Inflammatory macrophage (primary cell): ENCODE measurements at regions not wholly inside any gene's neighbourhood (a gene's known extent, or its start where the extent isn't known, plus 50 kb on each side); places are given as distances from the start of the nearest gene placed in this dataset.
"Not testable (repeated sequence)": the region's sequence is repeated elsewhere in the genome, so short reads cannot be mapped to it uniquely, and the experiment has no call there.

ENCODE experiments used
- DNase-seq, 2 donors: peaks; one replicate each; pipeline ENCODE4 v3.0.0-alpha.2; 2020 to 2022

DNA sequence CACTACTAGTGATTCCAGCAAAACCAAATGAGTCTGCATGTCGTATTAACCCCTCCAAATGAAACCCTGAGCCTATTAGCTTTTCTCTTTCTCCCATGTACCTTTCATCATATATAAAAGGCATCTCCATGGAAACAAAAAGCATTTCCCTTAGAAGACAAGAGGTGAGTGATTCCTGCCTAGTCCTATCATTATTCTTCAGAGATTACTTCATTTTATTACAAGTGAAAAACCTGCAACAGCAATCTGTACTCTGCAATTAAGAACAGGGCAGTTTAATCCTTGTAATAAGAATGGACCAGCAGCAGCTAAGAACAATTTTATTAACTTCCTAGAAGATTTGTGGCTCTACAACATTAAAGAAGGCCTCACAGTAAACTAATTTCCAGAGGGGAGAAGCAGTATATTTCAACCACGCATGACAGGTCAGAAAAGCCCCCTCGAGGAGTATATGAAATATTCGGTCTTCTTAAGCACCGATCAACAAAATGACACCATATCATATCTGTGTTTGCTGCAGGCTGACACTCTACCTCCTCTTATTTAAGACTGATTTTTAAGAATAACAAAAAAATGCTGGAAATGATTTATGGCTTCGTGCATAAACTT, 132.3 kb upstream of the TFPI start:
- no peak for DNase-seq

DNA sequence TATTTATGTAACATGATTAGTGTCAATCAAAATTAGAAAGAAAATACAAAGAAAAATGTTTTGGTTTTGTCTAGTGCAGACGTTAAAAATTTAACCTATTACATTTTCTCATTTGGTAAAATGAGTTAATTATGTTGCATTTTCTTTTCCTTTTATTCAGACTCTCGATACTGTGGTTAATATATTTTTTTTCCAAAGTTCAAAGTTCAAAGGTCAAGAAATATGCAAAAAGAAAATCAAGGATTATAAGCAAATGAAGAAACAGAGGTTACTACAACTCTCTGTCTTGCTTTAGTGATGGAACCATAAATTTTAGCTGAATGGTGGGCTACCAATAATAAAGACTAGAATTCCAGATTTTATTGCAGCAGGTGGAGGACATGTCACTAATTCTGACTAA, 133.3 kb upstream of the TFPI start:
- no peak for DNase-seq

DNA sequence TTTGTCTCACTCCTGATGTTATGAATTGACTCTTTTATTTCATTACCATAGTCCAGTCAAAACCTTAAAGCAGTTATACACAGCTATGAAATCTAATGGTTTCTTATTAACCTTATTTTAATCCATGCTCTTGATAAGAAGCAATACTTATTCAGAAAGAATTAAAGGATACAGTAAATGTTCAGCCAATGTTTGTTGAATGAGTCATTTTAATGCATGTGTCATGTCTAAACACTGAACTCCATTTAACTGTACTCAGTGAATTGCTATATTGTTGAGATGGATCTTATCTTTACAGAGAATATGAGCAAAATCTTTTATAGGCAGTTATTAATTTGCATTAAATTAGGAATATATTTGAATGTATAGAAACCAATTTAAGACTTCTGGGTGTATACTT, 135.1 kb upstream of the TFPI start:
- no peak for DNase-seq

DNA sequence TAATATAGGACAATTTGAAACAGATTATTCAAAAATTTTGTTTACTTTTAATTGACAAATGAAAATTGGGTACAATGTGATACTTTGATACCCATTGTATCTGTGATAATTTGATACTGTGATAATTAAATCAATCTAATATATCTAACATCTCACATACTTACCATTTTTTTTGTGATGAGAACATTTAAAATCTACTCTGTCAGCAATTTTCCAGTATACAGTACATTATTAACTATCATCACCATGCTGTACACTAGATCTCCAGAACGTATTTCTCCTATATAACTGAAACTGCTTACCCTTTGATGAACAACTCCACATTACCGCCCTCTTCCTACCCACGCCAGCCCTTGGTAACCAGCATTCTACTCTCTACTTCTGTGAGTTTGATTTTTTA, 139.7 kb upstream of the TFPI start:
- no peak for DNase-seq

DNA sequence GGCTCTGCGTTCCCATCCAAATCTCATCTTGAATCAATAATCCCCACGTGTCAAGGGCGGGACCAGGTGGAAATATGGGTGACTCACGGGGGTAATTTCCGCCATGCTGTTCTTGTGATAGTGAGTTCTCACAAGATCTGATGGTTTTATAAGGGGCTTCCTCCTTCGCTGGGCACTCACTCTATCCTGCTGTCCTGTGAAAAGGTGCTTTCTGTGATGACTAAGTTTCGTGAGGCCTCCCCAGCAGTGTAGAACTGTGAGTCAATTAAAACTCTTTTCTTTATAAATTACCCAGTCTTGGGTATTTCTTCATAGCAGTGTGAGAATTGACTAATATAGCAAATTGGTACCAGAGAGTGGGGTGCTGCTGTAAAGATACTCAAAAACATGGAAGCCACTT, 142.4 kb upstream of the TFPI start:
- not testable (repeated sequence) for DNase-seq

DNA sequence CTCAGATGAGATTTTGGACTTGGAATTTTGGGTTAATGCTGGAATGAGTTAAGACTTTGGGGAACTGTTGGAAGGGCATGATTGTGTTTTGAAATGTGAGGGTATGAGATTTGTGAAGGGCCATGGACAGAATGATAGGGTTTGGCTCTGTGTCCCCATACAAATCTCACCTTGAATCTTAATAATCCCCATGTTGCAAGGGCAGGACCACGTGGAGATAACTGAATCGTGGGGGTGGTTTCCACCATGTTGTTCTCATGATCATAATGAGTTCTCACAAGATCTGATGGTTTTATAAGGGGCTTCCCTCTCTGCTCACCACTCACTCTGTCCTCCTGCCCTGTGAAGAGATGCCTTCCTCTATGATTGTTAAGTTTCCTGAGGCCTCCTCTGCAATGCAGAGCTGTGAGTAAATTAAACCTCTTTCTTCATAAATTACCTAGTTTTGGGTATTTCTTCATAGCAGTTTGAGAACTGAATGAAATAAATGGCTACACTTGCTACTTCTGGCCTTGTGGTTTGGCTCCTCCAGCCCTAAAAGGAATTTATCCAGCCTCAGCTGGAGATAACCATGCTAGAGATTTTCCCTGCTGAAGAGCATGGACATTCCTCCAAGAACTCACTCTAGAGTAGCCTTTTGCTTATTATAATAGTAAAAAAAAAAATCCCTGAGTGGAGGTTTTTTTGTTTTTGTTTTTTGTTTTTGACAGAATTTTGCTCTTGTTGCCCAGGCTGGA, 144.3 kb upstream of the TFPI start:
- no peak for DNase-seq

DNA sequence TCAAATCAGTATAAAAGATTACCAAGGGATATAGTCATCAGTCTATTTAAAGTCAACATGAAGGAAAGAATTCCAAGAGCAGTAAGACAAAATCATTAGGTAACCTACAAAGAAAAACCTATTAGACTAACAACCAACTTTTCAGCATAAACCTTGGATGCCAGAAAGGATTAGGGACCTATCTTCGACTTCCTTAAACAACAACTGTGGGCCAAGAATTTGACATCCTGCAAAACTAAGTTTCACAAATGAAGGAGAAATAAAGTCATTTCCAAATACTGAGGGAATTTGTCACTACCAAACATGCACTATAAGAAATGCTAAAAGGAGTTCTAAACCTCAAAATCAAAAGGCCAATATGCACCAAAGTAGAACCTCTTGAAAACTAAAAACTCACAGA, 147.9 kb upstream of the TFPI start:
- no peak for DNase-seq

DNA sequence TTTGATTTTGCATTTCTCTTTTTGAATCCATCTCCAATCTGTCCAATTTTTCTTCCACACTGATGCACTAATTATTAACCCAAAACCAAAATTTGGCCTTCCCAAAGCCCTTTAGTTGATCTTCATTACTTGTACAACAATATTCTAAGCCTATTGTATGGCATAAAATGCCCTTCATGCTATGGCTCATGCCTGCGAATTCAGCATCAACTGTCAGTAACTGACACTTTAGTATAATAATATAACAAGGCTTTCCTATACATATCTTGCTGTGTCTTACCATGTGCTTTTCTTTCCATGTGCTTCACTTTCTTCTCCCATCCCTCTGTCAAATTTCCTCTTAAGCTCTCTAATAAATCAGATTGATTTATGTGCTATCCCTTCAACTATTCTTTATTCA, 154.0 kb upstream of the TFPI start:
- DNase-seq, result no peak

DNA sequence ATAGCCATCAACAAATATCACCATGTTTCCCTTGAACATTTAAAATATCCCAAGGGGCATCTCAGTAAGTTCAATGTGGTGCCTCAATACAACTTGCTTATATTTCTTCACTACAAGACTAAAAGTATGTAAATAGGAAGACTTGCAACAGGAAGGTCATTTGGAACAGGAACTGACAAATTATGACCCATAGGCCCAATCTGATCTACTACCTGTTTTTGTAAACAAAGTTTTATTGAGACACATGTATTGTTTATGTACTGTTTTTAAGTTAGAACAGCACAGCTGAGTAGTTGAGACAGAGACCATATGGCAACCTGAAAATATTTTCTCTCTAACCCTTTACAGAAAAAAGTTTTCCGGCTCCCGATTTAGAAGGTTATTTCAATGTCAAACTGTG, 154.8 kb upstream of the TFPI start:
- DNase-seq, result no peak

DNA sequence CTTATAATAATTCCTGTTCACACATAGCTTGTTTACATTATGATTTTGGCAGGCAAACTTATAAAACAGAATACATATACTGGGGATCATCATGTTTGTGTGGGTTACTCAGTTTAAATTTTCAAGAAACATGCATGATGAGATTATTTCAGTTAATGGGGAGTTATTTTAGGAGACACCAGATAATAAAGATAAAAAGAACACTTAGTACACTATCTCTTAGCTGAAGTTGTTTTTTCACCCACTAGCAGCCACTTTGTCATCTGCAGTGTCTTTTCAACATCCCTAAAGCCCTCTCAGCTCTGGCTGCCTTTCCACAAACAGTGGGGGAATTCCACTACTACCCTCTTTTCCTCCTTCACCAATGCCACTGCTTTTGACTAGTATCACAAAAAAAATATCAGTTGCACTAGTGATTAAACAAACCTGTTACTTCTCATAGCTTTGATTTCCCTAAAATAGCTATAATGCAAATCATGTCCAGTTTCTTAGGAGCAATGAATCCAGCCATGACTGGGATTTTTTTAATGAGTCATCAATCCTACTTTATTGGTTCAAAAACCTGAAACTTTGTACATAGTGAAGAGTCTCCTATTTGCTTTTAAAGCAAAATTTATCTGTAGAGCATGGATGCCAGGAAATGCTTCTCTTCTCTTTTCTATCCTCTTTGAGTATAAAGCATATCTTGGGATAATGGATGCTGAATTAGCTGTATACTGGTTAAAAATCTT, 156.7 kb upstream of the TFPI start:
- DNase-seq, result no peak

DNA sequence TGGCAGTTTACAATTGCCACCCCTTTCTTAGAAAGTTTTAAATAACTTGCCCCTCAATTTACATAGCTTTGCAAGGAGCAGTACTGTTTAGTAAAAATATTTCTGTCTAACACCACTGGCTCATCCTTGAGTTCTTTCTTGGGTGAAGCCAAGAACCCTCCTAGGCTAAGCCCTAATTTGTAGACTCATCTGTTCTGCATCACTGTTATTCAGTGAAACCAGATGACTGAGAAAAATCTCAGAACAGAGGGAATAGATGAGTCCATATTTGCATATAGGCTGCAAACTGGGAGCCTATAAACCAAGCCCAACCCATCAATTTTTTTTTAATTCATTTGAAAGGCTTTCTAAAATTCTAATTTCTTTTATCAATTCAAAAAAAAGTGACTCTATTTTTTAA, 161.4 kb upstream of the TFPI start:
- DNase-seq, result no peak

DNA sequence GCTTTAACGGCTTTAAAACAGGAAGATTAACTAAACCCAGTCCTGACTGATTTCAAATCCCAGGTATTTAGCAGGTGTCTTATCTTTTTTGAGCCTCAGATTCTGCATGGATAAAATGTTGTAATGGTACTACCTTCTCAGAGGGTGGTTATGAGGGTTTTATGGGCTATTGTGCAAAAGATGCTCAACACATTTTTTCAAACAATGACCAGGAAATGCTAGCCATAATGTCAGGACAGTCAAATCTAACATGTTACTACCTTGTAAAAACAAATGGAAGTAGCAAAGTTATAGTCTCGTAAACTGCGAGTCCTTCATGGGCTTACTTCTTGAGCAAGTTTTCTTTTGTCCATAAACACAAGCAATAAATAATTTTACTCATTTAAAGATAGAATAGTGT, 162.1 kb upstream of the TFPI start:
- no peak for DNase-seq

DNA sequence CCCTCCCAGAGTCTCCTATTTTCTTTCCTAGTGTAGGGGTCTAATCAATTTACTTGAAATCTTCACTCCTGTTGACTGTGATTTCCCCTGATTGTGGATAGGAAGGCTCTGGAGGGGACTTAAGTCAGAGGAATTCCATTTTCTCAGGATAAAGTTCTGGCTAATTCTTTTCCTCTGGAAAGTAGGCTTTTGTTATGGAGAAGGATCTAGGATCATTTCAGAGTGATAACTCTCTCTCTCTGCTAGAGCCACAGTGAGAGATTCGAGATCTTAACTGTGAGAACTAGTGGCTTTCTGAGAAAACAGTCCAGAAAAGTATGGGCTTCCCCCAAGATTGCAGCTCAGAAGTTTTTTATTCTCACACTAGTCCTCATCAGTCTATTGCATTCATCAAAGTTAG, 163.9 kb upstream of the TFPI start:
- DNase-seq, result no peak

DNA sequence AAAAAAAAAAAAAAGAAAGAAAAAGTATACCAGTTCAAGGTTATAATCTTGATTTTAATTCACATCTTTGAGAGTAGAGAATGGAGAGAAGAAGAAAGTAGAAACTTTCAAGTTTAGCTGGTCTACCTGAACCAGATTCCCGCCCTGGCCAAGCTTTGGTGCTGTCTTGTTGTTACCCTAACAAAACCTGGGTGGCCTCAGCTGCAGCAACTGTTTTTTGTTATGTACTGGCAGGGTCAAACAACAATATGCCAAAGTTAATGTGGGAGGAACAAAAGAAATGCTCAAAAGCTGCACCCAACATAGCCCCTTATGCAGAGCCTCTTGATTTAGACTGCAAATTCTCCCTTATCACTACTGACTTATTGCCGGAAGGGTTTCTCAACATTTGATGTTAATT, 165.3 kb upstream of the TFPI start:
- no peak for DNase-seq

DNA sequence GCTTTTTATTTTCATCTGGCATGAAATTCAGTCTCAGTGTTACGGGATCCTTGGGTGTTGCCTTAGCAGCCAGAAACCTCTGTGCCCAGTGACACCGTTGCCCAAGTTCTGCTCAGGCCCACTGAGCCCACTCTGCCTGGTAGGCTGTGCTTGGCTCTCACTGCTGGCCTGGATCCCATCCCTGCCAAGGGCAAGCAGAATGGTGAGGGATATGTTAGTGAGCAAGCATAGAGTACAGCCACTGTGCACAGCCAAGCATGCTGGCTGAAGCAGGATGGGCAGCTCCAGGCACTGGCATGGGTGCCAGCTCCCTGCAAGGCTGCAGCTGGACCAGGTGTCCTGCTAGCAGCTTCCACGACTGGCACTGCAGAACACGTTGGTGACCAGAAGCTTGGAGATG, 194.7 kb upstream of the TFPI start:
- DNase-seq, result no peak

DNA sequence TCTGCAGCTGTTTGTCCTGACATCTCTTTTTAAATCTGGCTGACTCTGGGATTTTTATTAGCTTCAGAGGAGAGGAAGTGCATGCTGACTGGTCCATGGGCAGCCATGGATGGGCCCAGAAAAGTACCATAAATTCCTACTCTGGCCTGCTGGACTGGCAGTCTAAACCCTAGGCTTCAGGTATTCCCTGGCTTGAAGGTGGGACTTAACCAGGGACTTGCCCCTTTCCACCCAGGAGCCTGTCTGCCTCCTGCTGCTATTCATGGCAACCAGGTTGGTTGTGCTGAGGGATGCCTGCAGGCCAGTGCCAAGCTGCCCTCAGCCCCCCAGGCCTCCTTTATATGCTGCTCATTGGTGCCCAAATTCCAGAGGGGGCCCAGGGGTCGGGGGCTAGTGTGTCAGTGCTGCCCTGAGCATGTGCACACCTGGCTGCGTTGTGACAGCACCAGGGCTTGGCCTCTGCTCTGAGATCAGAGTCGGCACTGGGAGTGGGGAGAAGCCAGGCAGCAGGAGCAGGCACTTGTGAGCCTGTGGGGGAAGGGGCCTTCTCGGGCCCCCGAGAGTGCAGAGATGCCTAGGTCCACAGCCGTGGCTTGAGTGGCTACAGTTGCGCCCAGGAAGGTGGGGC, 195.7 kb upstream of the TFPI start:
- DNase-seq, result no peak

DNA sequence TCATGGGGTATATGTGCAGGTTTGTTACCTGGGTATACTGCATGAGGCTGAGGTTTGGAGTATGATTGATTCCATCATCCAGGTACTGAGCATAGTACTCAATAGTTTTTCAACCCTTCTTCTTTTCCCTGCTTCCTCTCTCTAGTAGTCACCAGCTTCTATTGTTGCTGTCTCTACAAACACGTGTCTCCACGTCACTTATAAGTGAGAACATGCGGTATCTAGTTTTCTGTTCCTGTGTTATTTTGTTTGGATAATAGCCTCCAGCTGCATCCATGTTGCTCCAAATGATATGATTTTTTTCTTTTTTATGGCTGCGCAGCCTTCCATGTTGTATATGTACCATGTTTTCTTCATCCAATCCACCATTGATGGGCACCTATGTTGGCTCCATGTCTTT, 214.8 kb upstream of the TFPI start:
- DNase-seq, result no peak

DNA sequence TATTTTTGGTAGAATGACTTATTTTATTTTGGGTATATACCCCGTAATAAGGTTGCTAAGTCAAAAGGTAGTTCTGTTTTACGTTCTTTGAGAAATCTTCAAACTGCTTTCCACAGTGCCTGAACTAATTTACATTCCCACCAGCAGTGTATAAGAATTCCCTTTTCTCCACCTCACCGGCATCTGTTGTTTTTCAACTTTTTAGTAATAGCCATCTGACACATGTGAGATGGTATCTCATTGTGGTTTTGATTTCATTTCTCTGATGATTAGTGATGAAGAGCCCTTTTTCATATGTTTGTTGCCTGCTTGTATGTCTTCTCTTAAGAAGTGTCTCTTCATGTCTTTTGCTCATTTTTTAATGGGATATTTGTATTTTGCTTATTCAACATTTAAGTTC, 215.2 kb upstream of the TFPI start:
- no peak for DNase-seq

DNA sequence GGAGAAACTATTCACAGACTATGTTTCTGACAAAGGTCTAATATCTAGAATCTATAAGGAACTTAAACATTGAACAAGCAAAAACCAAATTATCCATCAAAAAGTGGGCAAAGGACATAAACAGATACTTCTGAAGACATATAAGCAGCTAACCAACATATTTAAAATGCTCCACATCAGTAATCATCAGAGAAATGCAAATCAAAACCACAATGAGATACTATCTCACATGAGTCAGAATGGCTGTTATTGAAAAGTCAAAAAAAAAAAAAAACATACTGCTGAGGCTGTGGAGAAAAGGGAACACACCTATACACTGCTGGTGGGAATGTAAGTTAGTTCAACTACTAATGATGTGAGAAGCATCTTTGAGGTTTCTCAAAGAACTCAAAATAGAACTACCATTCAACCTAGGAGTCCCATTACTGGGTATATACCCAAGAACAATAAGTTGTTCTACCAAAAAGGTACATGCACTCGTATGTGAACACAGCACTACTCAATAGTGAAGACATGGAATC, 220.4 kb upstream of the TFPI start:
- DNase-seq, result no peak

DNA sequence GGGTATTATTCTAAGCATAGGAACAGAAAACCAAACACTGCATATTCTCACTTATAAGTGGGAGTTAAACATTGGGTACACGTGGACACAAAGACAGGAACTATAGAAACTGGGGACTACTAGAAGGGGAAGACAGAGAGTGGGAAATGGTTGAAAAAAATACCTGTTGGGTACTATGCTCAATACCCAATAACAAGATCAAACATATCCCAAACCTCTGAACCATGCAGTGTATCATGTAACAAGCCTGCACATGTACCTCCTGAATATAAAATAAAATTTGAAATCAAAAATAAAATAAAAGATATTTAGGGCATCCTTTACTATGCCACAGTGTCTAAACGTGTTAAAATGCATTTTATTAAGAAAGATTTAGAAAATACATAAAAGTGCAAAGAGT, 221.0 kb upstream of the TFPI start:
- DNase-seq, result no peak

DNA sequence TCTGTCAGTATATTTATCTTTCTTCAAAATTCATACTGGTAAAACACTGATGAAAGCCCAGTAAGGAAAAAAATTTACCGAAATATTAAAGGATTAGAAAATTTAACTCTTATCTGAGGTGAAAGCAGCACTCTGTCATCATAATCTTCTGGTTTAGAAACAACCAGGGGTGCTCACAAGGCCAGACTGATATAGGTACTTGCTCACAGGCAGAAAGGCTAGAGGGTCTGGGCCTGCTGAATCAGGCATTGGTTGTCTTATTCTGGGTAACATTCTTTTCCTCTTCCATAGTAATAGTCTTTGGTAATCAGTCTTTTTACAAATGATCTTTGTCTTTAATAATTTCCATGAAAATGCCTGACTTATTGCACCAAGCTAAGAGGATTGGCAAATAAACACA, 221.4 kb upstream of the TFPI start:
- DNase-seq, result no peak

DNA sequence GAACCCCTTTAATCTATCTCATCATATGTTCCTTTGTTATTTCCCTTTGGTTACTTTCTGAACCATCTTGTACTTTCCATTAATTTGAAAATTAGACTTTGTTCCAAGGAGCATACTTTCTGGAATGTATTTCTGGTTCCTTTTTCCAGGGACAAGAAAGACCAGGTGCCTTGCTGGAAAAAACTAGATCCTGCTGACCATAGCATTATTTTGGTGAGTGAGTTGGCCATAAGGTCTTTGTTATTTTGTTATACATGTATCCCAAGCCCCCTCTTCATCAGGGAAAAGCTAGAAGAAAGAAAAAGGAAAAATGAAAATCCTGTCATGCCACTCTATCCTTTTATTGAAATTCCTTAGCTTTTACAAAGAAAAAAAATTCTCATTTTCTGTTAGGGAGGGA, 228.1 kb upstream of the TFPI start:
- no peak for DNase-seq

DNA sequence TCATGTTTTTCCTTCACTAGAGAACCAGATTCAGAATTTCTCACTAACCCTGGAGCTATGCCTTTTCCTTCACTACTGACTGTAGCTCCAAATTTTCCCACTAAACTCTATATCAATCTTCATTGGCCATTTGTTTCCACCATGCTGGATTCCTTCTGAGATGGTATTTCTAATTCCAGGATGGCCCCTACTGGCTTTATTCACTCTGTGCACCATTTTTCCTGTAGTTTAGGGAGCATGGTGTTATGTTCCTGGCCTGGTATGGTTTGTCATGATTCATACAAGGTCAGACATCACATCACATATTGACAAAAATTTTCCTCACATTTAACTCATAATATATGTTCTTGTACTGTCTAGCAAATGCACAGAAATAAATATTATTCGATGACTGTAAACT, 229.2 kb upstream of the TFPI start:
- DNase-seq, result no peak

DNA sequence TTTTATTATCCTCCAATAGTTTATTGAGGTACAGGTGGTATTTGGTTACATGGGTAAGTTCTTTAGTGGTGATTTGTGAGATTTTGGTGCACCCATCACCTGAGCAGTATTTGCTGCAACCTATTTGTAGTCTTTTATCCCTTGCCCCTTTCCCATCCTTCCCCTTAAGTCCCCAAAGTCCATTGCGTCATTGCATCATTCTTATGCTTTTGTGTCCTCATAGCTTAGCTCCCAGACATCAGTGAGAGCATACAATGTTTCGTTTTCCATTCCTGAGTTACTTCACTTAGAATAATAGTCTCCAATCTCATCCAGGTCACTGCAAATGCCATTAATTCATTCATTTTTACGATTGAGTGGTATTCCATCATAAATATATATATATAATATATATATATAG, 229.9 kb upstream of the TFPI start:
- DNase-seq, result not testable (repeated sequence)
